Neural progenitor cell (in vitro differentiated cells): ENCODE measurements at regions not wholly inside any gene's neighbourhood (a gene's known extent, or its start where the extent isn't known, plus 50 kb on each side); places are given as distances from the start of the nearest gene placed in this dataset.

Experiments used
- CTCF ChIP-seq: fragments of 200-600 bp; sonication (generic); IDR thresholded peaks from 2 replicates; pipeline ENCODE4 v1.5.1; 2017; ENCODE audit warnings: antibody characterized with exemption, mild to moderate bottlenecking
- EZH2 ChIP-seq: fragments of 200-600 bp; sonication (generic); IDR thresholded peaks from 2 replicates; pipeline ENCODE4 v1.6.1; 2017; ENCODE audit warnings: antibody characterized with exemption, mild to moderate bottlenecking, moderate library complexity

GRCh38 chr13:54676526-54677113 lies 1648.0 kb downstream of the OLFM4 start:
- TF ChIP-seq CTCF (no peak), EZH2 (no peak)
